GM19452 (cell line): ENCODE measurements at regions not wholly inside any gene's neighbourhood (a gene's known extent, or its start where the extent isn't known, plus 50 kb on each side); places are given as distances from the start of the nearest gene placed in this dataset.

Source experiments
- ATAC-seq: cut with Tn5 transposase; IDR thresholded peaks from one replicate; pipeline ENCODE4 v1.9.1; 2021; ENCODE audit not compliant: unreplicated experiment

GRCh38 chr2:157125685-157126084 lies 131.8 kb upstream of the GALNT5 start:
- no peak for ATAC-seq

GRCh38 chr2:157127249-157128012 lies 130.1 kb upstream of the GALNT5 start:
- ATAC-seq = no peak

- ATAC-seq = no peak
Observed at GRCh38 chr2:157143901-157144300, 113.6 kb upstream of the GALNT5 start.

GRCh38 chr2:157149270-157149669 lies 108.2 kb upstream of the GALNT5 start:
- ATAC-seq = no peak

GRCh38 chr2:157150747-157151146 lies 106.8 kb upstream of the GALNT5 start:
- peak; percentile 84 for ATAC-seq

GRCh38 chr2:157152362-157152761 lies 105.1 kb upstream of the GALNT5 start:
- no peak for ATAC-seq

- no peak for ATAC-seq
Observed at GRCh38 chr2:157155992-157156391, 101.5 kb upstream of the GALNT5 start.

- no peak for ATAC-seq
Observed at GRCh38 chr2:157158111-157158510, 99.4 kb upstream of the GALNT5 start.

- ATAC-seq = no peak
Observed at GRCh38 chr2:157159221-157159934, 98.1 kb upstream of the GALNT5 start.

GRCh38 chr2:157160111-157160510 lies 97.4 kb upstream of the GALNT5 start:
- no peak for ATAC-seq

GRCh38 chr2:157164370-157164769 lies 93.1 kb upstream of the GALNT5 start:
- no peak for ATAC-seq

- no peak for ATAC-seq
Observed at GRCh38 chr2:157164891-157165290, 92.6 kb upstream of the GALNT5 start.

- no peak for ATAC-seq
Observed at GRCh38 chr2:157168501-157168900, 89.0 kb upstream of the GALNT5 start.

- ATAC-seq = no peak
Observed at GRCh38 chr2:157169889-157170288, 87.6 kb upstream of the GALNT5 start.

- no peak for ATAC-seq
Observed at GRCh38 chr2:157170299-157170698, 87.2 kb upstream of the GALNT5 start.

- ATAC-seq = no peak
Observed at GRCh38 chr2:157172239-157172638, 85.3 kb upstream of the GALNT5 start.

- no peak for ATAC-seq
Observed at GRCh38 chr2:157172866-157173578, 84.5 kb upstream of the GALNT5 start.

- no peak for ATAC-seq
Observed at GRCh38 chr2:157173740-157174184, 83.7 kb upstream of the GALNT5 start.

GRCh38 chr2:157174321-157174720 lies 83.2 kb upstream of the GALNT5 start:
- no peak for ATAC-seq

- no peak for ATAC-seq
Observed at GRCh38 chr2:157176602-157177001, 80.9 kb upstream of the GALNT5 start.

- ATAC-seq = no peak
Observed at GRCh38 chr2:157178874-157179273, 78.6 kb upstream of the GALNT5 start.
